SK-N-SH (cell line): ENCODE measurements at regions not wholly inside any gene's neighbourhood (a gene's known extent, or its start where the extent isn't known, plus 50 kb on each side); places are given as distances from the start of the nearest gene placed in this dataset.

Experiments used
- CTCF ChIA-PET: fragments of 300-600, 350-600 bp; formaldehyde crosslinking; extraction: SDS; loops from one replicate; lab custom pipeline; 2021; lab: Yijun Ruan, JAX
- POLR2A ChIA-PET: fragments of 350-600 bp; sonication (Branson Sonifier 250); formaldehyde crosslinking; extraction: SDS; loops from one replicate; lab custom pipeline; 2020; ENCODE audit warnings: antibody characterized with exemption, inconsistent platforms; lab: Yijun Ruan, JAX
- DNase-seq: peaks from one replicate; pipeline ENCODE4 v3.0.0; 2012
- H2AFZ ChIP-seq: fragments of 200-600 bp; sonication (generic); 2 replicates; pipeline ENCODE4 v1.8.1; 2016; ENCODE audit warnings: antibody characterized with exemption, mild to moderate bottlenecking, low read depth
- H3F3A ChIP-seq: fragments of 200-600 bp; sonication (generic); replicated peaks from 2 replicates; pipeline ENCODE3; 2016; ENCODE audit warnings: antibody characterized with exemption, mild to moderate bottlenecking; ENCODE audit not compliant: insufficient read depth
- H3K27ac ChIP-seq, 2 experiments: fragments of 200-500 bp in 1 of 2; fragments of 200-600 bp in 1 of 2; sonication (Bioruptor generic) in 1 of 2; sonication (generic), shearing (Covaris generic) in 1 of 2; 2 replicates each; pipeline versions ENCODE4 v1.5.1 to v1.6.1; 2014 to 2016; ENCODE audit warnings: low read depth in 2 of 2, inconsistent platforms in 1 of 2, low read length in 1 of 2, mild to moderate bottlenecking in 1 of 2, mixed read lengths in 1 of 2
- H3K27me3 ChIP-seq: fragments of 200-600 bp; sonication (generic), shearing (Covaris generic); 2 replicates; pipeline ENCODE4 v1.6.1; 2016; ENCODE audit warnings: mixed run types; ENCODE audit not compliant: insufficient read depth
- H3K36me3 ChIP-seq, 2 experiments: fragments of 200-500 bp in 1 of 2; fragments of 200-600 bp in 1 of 2; sonication (Bioruptor generic) in 1 of 2; sonication (generic) in 1 of 2; replicated peaks in 1 of 2; 2 replicates each; pipeline versions ENCODE3 to v1.5.1; 2014 to 2016; ENCODE audit warnings: low read length in 1 of 2, mild to moderate bottlenecking in 1 of 2; ENCODE audit not compliant: insufficient read depth in 2 of 2, control insufficient read depth in 1 of 2
- H3K4me1 ChIP-seq, 2 experiments: fragments of 200-500 bp in 1 of 2; fragments of 200-600 bp in 1 of 2; sonication (Bioruptor generic) in 1 of 2; sonication (generic), shearing (Covaris generic) in 1 of 2; 2 replicates each; pipeline versions ENCODE4 v1.5.1 to v1.6.1; 2014 to 2016; ENCODE audit warnings: low read depth in 1 of 2, low read length in 1 of 2, mixed run types in 1 of 2; ENCODE audit not compliant: insufficient read depth in 2 of 2, control insufficient read depth in 1 of 2
- H3K4me2 ChIP-seq: fragments of 200-600 bp; sonication (generic), shearing (Covaris generic); 2 replicates; pipeline ENCODE4 v1.6.1; 2017; ENCODE audit warnings: mixed run types
- H3K4me3 ChIP-seq, 2 experiments: fragments of 200-500 bp in 1 of 2; fragments of 200-600 bp in 1 of 2; sonication (Bioruptor generic) in 1 of 2; sonication (generic), shearing (Covaris generic) in 1 of 2; 2 replicates each; pipeline versions ENCODE4 v1.5.1 to v1.8.1; 2014 to 2016; ENCODE audit warnings: low read depth in 2 of 2, inconsistent platforms in 1 of 2, low read length in 1 of 2, mild to moderate bottlenecking in 1 of 2, mixed read lengths in 1 of 2, moderate library complexity in 1 of 2
- H3K79me2 ChIP-seq: fragments of 200-600 bp; sonication (generic); 2 replicates; pipeline ENCODE4 v1.8.1; 2017; ENCODE audit warnings: mild to moderate bottlenecking; ENCODE audit not compliant: insufficient read depth
- H3K9ac ChIP-seq: fragments of 200-600 bp; sonication (generic); 2 replicates; pipeline ENCODE4 v1.6.1; 2017; ENCODE audit warnings: mixed run types
- H3K9me2 ChIP-seq: fragments of 200-600 bp; sonication (generic); 2 replicates; pipeline ENCODE4 v1.6.1; 2017; ENCODE audit warnings: mixed run types
- H3K9me3 ChIP-seq: fragments of 200-600 bp; sonication (generic); 2 replicates; pipeline ENCODE4 v1.6.1; 2017; ENCODE audit warnings: mixed run types, mild to moderate bottlenecking, moderate library complexity
- H4K20me1 ChIP-seq: fragments of 200-600 bp; sonication (generic); 2 replicates; pipeline ENCODE4 v1.6.1; 2017; ENCODE audit warnings: mild to moderate bottlenecking, mixed run types; ENCODE audit not compliant: insufficient read depth
- CHD2 ChIP-seq: fragments of 150-350 bp; IDR thresholded peaks from 2 replicates; pipeline ENCODE4 v1.6.1; 2018; ENCODE audit warnings: low read length; ENCODE audit not compliant: partially characterized antibody
- ELF1 ChIP-seq: IDR thresholded peaks from 2 replicates; pipeline ENCODE4 v1.4.0; 2012
- EZH2phosphoT487 ChIP-seq: fragments of 200-600 bp; sonication (generic); IDR thresholded peaks from 2 replicates; pipeline ENCODE4 v1.6.1; 2017; ENCODE audit warnings: low read depth, mixed run types, mild to moderate bottlenecking, antibody characterized with exemption, moderate library complexity, borderline replicate concordance
- FOXJ3 ChIP-seq: sonication (generic); formaldehyde crosslinking; IDR thresholded peaks from 2 replicates; pipeline ENCODE4 v1.5.1; 2020; ENCODE audit warnings: mild to moderate bottlenecking, missing genetic modification reagents
- FOXM1 ChIP-seq: IDR thresholded peaks from 2 replicates; pipeline ENCODE4 v1.4.0; 2012; ENCODE audit warnings: low read depth, mild to moderate bottlenecking
- JUND ChIP-seq: IDR thresholded peaks from 2 replicates; pipeline ENCODE4 v1.4.0; 2012
- MXI1 ChIP-seq: IDR thresholded peaks from 2 replicates; pipeline ENCODE4 v1.6.1; 2012; ENCODE audit warnings: mild to moderate bottlenecking, low read depth, low read length, improper control_type of control experiment
- NFIC ChIP-seq: IDR thresholded peaks from 2 replicates; pipeline ENCODE4 v1.4.0; 2012; ENCODE audit warnings: borderline replicate concordance
- NRF1 ChIP-seq: IDR thresholded peaks from 2 replicates; pipeline ENCODE4 v1.6.1; 2012; ENCODE audit warnings: low read depth, mild to moderate bottlenecking, low read length
- PBX3 ChIP-seq: IDR thresholded peaks from 2 replicates; pipeline ENCODE4; 2012
- POLR2AphosphoS5 ChIP-seq: IDR thresholded peaks from 2 replicates; pipeline ENCODE4 v1.6.1; 2012; ENCODE audit warnings: low read depth, low read length
- RCOR1 ChIP-seq: fragments of 150-350 bp; IDR thresholded peaks from 2 replicates; pipeline ENCODE4 v1.6.1; 2017; ENCODE audit warnings: antibody characterized with exemption, low read length
- RFX5 ChIP-seq: IDR thresholded peaks from 2 replicates; pipeline ENCODE4 v1.6.1; 2012; ENCODE audit warnings: mild to moderate bottlenecking, improper control_type of control experiment, low read length
- TAF1 ChIP-seq: IDR thresholded peaks from 2 replicates; pipeline ENCODE4 v1.6.1; 2012; ENCODE audit warnings: low read depth, mild to moderate bottlenecking, low read length, moderate library complexity, borderline replicate concordance
- TEAD4 ChIP-seq: IDR thresholded peaks from 2 replicates; pipeline ENCODE4 v1.4.0; 2012; ENCODE audit warnings: mild to moderate bottlenecking, borderline replicate concordance; ENCODE audit not compliant: insufficient read depth
- USF2 ChIP-seq: fragments of 150-350 bp; IDR thresholded peaks from 2 replicates; pipeline ENCODE4 v1.6.1; 2017; ENCODE audit warnings: antibody characterized with exemption, low read length, low read depth, borderline replicate concordance
- YY1 ChIP-seq: IDR thresholded peaks from 2 replicates; pipeline ENCODE4 v1.4.0; 2012; ENCODE audit warnings: low read depth, mild to moderate bottlenecking
- WGBS: methylation state at CpG from one replicate; pipeline ENCODE4 v1.1.6; 2017; ENCODE audit warnings: low lambda C conversion rate; 5-methylcytosine and 5-hydroxymethylcytosine counted together
- TF ChIP-seq, protein P1 (sequence below): IDR thresholded peaks from 2 replicates; pipeline ENCODE4 v1.6.1; 2012; ENCODE audit warnings: mild to moderate bottlenecking, low read depth, low read length, moderate library complexity

DNA sequence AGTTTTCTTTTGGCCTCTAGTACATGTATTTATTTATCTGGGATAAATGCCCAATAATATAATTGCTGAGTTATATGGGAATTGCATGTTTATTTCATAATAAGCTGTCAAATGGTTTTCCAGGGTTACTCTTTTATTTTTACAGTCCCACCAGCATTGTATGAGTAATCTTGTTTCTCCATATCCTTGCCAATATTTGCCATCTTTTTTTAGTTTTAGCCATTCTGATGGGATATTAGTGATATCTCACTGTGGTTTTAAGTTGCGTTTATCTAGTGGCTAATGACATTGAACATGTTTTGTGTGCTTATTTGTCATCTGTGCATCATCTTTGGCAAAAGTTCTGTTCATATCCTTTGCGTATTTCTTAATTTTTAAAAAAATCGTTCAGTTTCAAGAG, 372.8 kb upstream of the CCDC179 start (continued):
- TF ChIP-seq CHD2 = no peak
- TF ChIP-seq, protein P1, sequence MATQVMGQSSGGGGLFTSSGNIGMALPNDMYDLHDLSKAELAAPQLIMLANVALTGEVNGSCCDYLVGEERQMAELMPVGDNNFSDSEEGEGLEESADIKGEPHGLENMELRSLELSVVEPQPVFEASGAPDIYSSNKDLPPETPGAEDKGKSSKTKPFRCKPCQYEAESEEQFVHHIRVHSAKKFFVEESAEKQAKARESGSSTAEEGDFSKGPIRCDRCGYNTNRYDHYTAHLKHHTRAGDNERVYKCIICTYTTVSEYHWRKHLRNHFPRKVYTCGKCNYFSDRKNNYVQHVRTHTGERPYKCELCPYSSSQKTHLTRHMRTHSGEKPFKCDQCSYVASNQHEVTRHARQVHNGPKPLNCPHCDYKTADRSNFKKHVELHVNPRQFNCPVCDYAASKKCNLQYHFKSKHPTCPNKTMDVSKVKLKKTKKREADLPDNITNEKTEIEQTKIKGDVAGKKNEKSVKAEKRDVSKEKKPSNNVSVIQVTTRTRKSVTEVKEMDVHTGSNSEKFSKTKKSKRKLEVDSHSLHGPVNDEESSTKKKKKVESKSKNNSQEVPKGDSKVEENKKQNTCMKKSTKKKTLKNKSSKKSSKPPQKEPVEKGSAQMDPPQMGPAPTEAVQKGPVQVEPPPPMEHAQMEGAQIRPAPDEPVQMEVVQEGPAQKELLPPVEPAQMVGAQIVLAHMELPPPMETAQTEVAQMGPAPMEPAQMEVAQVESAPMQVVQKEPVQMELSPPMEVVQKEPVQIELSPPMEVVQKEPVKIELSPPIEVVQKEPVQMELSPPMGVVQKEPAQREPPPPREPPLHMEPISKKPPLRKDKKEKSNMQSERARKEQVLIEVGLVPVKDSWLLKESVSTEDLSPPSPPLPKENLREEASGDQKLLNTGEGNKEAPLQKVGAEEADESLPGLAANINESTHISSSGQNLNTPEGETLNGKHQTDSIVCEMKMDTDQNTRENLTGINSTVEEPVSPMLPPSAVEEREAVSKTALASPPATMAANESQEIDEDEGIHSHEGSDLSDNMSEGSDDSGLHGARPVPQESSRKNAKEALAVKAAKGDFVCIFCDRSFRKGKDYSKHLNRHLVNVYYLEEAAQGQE = no peak

DNA sequence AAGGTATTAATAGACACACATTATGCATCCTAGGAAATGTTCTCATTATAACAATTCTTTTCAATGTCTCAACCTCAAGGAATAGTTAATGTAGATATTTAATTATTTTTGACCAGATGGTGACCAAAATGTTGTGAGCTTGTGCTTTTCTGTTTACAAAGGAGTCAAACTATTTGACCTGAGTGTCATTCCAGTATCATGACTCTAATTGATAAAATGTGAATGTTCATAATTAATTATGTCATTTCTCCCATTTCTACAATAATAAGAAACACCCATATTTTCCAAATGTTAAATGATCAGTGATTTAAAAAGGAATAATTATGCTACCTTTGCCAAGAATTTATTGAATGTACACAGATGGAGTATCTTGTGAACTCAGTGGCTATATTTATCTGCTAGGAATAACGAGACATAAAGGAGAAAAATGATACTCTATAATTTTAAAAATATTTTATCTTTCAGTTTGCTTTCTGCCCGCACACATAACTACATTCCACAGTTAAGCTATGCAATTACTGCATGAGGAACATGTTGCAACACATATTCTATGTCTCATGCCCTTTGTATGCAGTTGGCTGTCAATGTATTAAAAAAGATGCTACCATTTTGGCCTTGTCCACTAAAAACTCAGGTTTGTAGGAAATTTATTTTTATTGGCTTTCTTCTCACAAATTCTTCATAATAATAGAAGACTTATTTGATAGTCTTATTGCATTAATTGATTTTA, 376.7 kb upstream of the CCDC179 start:
- Histone ChIP-seq H4K20me1 (no peaks in the 10 kb centered on the region), H3K4me3 (no peak overlapping the region), H3K4me1 (no peaks in the 10 kb centered on the region; a peak in 2 of 4 replicates), H3K27ac (no peak overlapping the region), H3K9me2 (no peaks in the 10 kb centered on the region), H3K79me2 (no peaks in the 10 kb centered on the region), H3K4me2 (no peak overlapping the region), H3K9me3 (no peaks in the 10 kb centered on the region), H3F3A (peaks cover 13% of the 10 kb centered on the region)
- 53% methylated on average over 2 of the region's 2 CpGs for WGBS
- no peak for DNase-seq
- POLR2A ChIA-PET = no interaction called here
- TF ChIP-seq TEAD4 (no peak), POLR2AphosphoS5 (no peak), FOXM1 (no peak), TAF1 (no peak), EZH2phosphoT487 (no peak), RFX5 (no peak), ELF1 (no peak)
- TF ChIP-seq, all 33 proteins: peak for 0
- no peaks in the 10 kb centered on the region for H3K36me3 ChIP-seq
- no peak overlapping the region for H2AFZ ChIP-seq
- CTCF ChIA-PET = interaction anchor here (1.2 to 2.3 kb wide), 2 partner anchors 10 to 11 kb away, joined by 3 to 7 read pairs; no protein-coding TSS in a partner anchor
- no peaks in the 10 kb centered on the region for H3K27me3 ChIP-seq
- no peak overlapping the region for H3K9ac ChIP-seq

GRCh38 chr11:23252426-23252825, 392.2 kb upstream of the CCDC179 start:
- Histone ChIP-seq H4K20me1 (no peaks in the 10 kb centered on the region), H3K4me3 (no peak overlapping the region), H3K79me2 (no peaks in the 10 kb centered on the region), H3K27ac (no peak overlapping the region), H3K36me3 (no peaks in the 10 kb centered on the region), H3K9ac (no peak overlapping the region), H3K27me3 (no peaks in the 10 kb centered on the region), H3F3A (no peaks in the 10 kb centered on the region), H2AFZ (no peak overlapping the region), H3K4me1 (no peaks in the 10 kb centered on the region), H3K9me2 (no peaks in the 10 kb centered on the region), H3K9me3 (no peaks in the 10 kb centered on the region), H3K4me2 (no peak overlapping the region)
- POLR2A ChIA-PET = no interaction called here
- 33% methylated on average over 1 of the region's 1 CpG for WGBS
- CTCF ChIA-PET = no interaction called here
- no peak for DNase-seq
- TF ChIP-seq MXI1 = no peak
- TF ChIP-seq PBX3 = no peak
- no peak for TF ChIP-seq JUND
- no peak for TF ChIP-seq NFIC
- TF ChIP-seq RCOR1 = no peak
- no peak for TF ChIP-seq YY1
- TF ChIP-seq TEAD4 = no peak
- no peak for TF ChIP-seq FOXJ3 (CRISPR knock-in tag)
- no peak for TF ChIP-seq CHD2
- no peak for TF ChIP-seq USF2
- TF ChIP-seq NRF1 = no peak
- TF ChIP-seq RFX5 = no peak
- no peak for TF ChIP-seq POLR2AphosphoS5
